IMR-90 (cell line): ENCODE measurements at regions not wholly inside any gene's neighbourhood (a gene's known extent, or its start where the extent isn't known, plus 50 kb on each side); places are given as distances from the start of the nearest gene placed in this dataset.

Source experiments
- ATAC-seq: fragments of 200-7000 bp; cut with Tn5 transposase; 2 replicates; pipeline ENCODE4 v1.9.1; 2020; ENCODE audit warnings: low read depth, mild to moderate bottlenecking, moderate library complexity
- BruUV-seq: library from RNA; stranded (reverse); fragments of 400-500 nt; replicated peaks from 2 replicates; lab custom pipeline; 2021; lab: Mats Ljungman, UMichigan
- CTCF ChIA-PET: fragments of 300-600 bp; formaldehyde crosslinking; extraction: SDS; loops from one replicate; lab custom pipeline; 2021; ENCODE audit warnings: antibody characterized with exemption; lab: Yijun Ruan, JAX
- POLR2A ChIA-PET: fragments of 300-600 bp; sonication (Branson Sonifier 250); formaldehyde crosslinking; loops from one replicate; lab custom pipeline; 2022; ENCODE audit warnings: antibody characterized with exemption; ENCODE audit not compliant: unreplicated experiment; lab: Charles Lee
- DNase-seq: peaks from one replicate; pipeline ENCODE4 v3.0.0; 2013
- H2AFZ ChIP-seq: replicated peaks from 2 replicates; pipeline ENCODE3; 2013; ENCODE audit warnings: low read length, mild to moderate bottlenecking; ENCODE audit not compliant: poor library complexity
- H2AK5ac ChIP-seq: 2 replicates; pipeline ENCODE4 v1.6.1; 2013; ENCODE audit warnings: low read depth, low read length, inconsistent platforms
- H2AK9ac ChIP-seq: replicated peaks from 2 replicates; pipeline ENCODE3; 2013; ENCODE audit warnings: mild to moderate bottlenecking, low read depth, low read length, moderate library complexity; ENCODE audit not compliant: poor library complexity
- H2BK120ac ChIP-seq: 2 replicates; pipeline ENCODE4 v1.6.1; 2013; ENCODE audit warnings: low read depth, low read length, inconsistent platforms
- H2BK15ac ChIP-seq: 3 replicates; pipeline ENCODE4 v1.6.1; 2013; ENCODE audit warnings: low read depth, low read length, inconsistent platforms
- H2BK20ac ChIP-seq: 2 replicates; pipeline ENCODE4 v1.6.1; 2013; ENCODE audit warnings: low read depth, mild to moderate bottlenecking, inconsistent platforms, low read length, moderate library complexity
- H2BK5ac ChIP-seq: 2 replicates; pipeline ENCODE4 v1.6.1; 2013; ENCODE audit warnings: mild to moderate bottlenecking, low read depth, low read length, inconsistent platforms; ENCODE audit not compliant: poor library complexity, severe bottlenecking
- H3K14ac ChIP-seq: replicated peaks from 2 replicates; pipeline ENCODE4 v1.6.1; 2013; ENCODE audit warnings: low read depth, low read length, inconsistent platforms
- H3K18ac ChIP-seq: 2 replicates; pipeline ENCODE4 v1.6.1; 2013; ENCODE audit warnings: low read depth, low read length, control low read depth
- H3K23ac ChIP-seq: 2 replicates; pipeline ENCODE4 v1.6.1; 2013; ENCODE audit warnings: low read depth, low read length, inconsistent platforms
- H3K27ac ChIP-seq: 2 replicates; pipeline ENCODE4 v1.5.1; 2013; ENCODE audit warnings: mild to moderate bottlenecking, control low read depth, low read length; ENCODE audit not compliant: insufficient read depth
- H3K27me3 ChIP-seq: 2 replicates; pipeline ENCODE4 v1.6.1; 2013; ENCODE audit warnings: low read length; ENCODE audit not compliant: control insufficient read depth, insufficient read depth
- H3K36me3 ChIP-seq: 2 replicates; pipeline ENCODE4 v1.6.1; 2013; ENCODE audit warnings: low read length, mixed read lengths; ENCODE audit not compliant: control insufficient read depth, insufficient read depth
- H3K4ac ChIP-seq: 2 replicates; pipeline ENCODE4 v1.6.1; 2013; ENCODE audit warnings: low read depth, low read length, inconsistent platforms
- H3K4me1 ChIP-seq: 2 replicates; pipeline ENCODE4 v1.6.1; 2013; ENCODE audit warnings: low read length, mixed read lengths; ENCODE audit not compliant: control insufficient read depth, insufficient read depth
- H3K4me2 ChIP-seq: 2 replicates; pipeline ENCODE4 v1.6.1; 2013; ENCODE audit warnings: low read depth, mild to moderate bottlenecking, control low read depth, low read length, moderate library complexity
- H3K4me3 ChIP-seq: 2 replicates; pipeline ENCODE4 v1.5.1; 2013; ENCODE audit warnings: low read depth, mild to moderate bottlenecking, control low read depth, low read length, moderate library complexity; ENCODE audit not compliant: insufficient read depth
- H3K56ac ChIP-seq: 2 replicates; pipeline ENCODE4 v1.6.1; 2013; ENCODE audit warnings: low read length, inconsistent platforms; ENCODE audit not compliant: insufficient read depth; ENCODE audit errors: extremely low read depth
- H3K79me1 ChIP-seq, 2 experiments: 2 replicates each; pipeline ENCODE4 v1.6.1; 2013; ENCODE audit warnings: low read length in 2 of 2, inconsistent platforms in 1 of 2, low read depth in 1 of 2
- H3K9ac ChIP-seq: 2 replicates; pipeline ENCODE4 v1.6.1; 2013; ENCODE audit warnings: low read depth, low read length, control low read depth
- H3K9me1 ChIP-seq: 2 replicates; pipeline ENCODE4 v1.6.1; 2013; ENCODE audit warnings: low read length, inconsistent platforms; ENCODE audit not compliant: insufficient read depth
- H3K9me3 ChIP-seq: 2 replicates; pipeline ENCODE4 v1.6.1; 2013; ENCODE audit warnings: low read length; ENCODE audit not compliant: control insufficient read depth, insufficient read depth
- H4K20me1 ChIP-seq: 2 replicates; pipeline ENCODE4 v1.6.1; 2013; ENCODE audit warnings: low read length, inconsistent platforms; ENCODE audit not compliant: insufficient read depth
- H4K5ac ChIP-seq: 2 replicates; pipeline ENCODE4 v1.6.1; 2013; ENCODE audit warnings: mild to moderate bottlenecking, low read depth, low read length, control low read depth
- H4K8ac ChIP-seq, 2 experiments: 2 replicates each; pipeline ENCODE4 v1.6.1; 2013; ENCODE audit warnings: low read depth in 2 of 2, low read length in 2 of 2, control low read depth in 1 of 2, inconsistent platforms in 1 of 2
- H4K91ac ChIP-seq: 2 replicates; pipeline ENCODE4 v1.6.1; 2013; ENCODE audit warnings: low read depth, low read length, inconsistent platforms; ENCODE audit not compliant: insufficient read depth
- BHLHE40 ChIP-seq: fragments of 150-350 bp; IDR thresholded peaks from 2 replicates; pipeline ENCODE4 v1.6.1; 2016; ENCODE audit warnings: mild to moderate bottlenecking, low read depth, low read length
- CEBPB ChIP-seq: IDR thresholded peaks from 2 replicates; pipeline ENCODE4 v1.6.1; 2012; ENCODE audit warnings: low read depth, low read length, improper control_type of control experiment
- CHD1 ChIP-seq: IDR thresholded peaks from 2 replicates; pipeline ENCODE4 v1.6.1; 2012; ENCODE audit warnings: low read depth, low read length, improper control_type of control experiment
- FOS ChIP-seq: fragments of 150-350 bp; IDR thresholded peaks from 2 replicates; pipeline ENCODE4 v1.6.1; 2016; ENCODE audit warnings: low read depth, low read length
- MXI1 ChIP-seq: IDR thresholded peaks from 2 replicates; pipeline ENCODE4 v1.6.1; 2012; ENCODE audit warnings: low read depth, mild to moderate bottlenecking, low read length, moderate library complexity, borderline replicate concordance
- NFE2L2 ChIP-seq: fragments of 150-350 bp; IDR thresholded peaks from 2 replicates; pipeline ENCODE4 v1.6.1; 2016; ENCODE audit warnings: low read depth, mild to moderate bottlenecking, low read length
- RAD21 ChIP-seq: IDR thresholded peaks from 2 replicates; pipeline ENCODE4 v1.6.1; 2012; ENCODE audit warnings: low read length, improper control_type of control experiment
- RFX5 ChIP-seq: IDR thresholded peaks from 2 replicates; pipeline ENCODE4 v1.8.0; 2012; ENCODE audit warnings: low read depth, mild to moderate bottlenecking, low read length, moderate library complexity
- SMC3 ChIP-seq: fragments of 150-350 bp; IDR thresholded peaks from 2 replicates; pipeline ENCODE4 v1.6.1; 2016; ENCODE audit warnings: low read depth, mild to moderate bottlenecking, antibody characterized with exemption, low read length, moderate library complexity
- dilution Hi-C: fragments of 300-500 bp; cut with HindIII; formaldehyde crosslinking; loops from one replicate; pipeline ENCODE4 v1.14.3; 2018; ENCODE audit warnings: low sequenced_read_pairs; ENCODE audit not compliant: unreplicated experiment
- in situ Hi-C: fragments of 300-500 bp; cut with MboI; formaldehyde crosslinking; loops from 3 replicates; pipeline ENCODE4 v1.14.3; 2019; ENCODE audit warnings: low sequenced_read_pairs, inconsistent platforms, mixed read lengths
- intact Hi-C: fragments of 100-400 bp; cut with micrococcal nuclease; formaldehyde crosslinking; loops from 2 replicates; pipeline ENCODE4 v1.10.0; 2022

DNA sequence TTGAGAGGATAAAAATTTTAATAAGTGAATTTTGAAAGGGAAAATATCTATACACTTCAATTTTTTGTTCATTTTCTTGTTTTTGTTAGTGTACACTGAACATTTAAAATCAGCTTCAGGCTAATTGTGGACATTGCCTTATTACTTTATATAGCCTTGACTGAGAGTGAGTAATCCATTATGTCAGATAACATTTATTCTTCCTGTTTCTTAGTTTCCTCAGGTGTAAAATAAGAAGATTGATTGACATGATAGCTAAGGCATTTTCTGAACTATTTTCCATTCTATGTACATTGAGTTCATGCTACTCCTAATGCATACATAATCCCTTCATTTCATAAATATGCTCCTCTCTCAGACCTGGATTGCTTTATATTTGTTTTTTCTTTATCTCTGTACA, 607.3 kb upstream of the AADAT start:
- Histone ChIP-seq H4K5ac (no peak overlapping the region), H3K36me3 (no peaks in the 10 kb centered on the region), H3K9ac (no peak overlapping the region), H2BK120ac (no peak overlapping the region), H4K8ac (no peak overlapping the region), H3K4me3 (no peak overlapping the region), H3K23ac (no peak overlapping the region), H4K20me1 (no peaks in the 10 kb centered on the region), H3K79me1 (no peaks in the 10 kb centered on the region), H2BK15ac (no peak overlapping the region), H3K4me1 (no peaks in the 10 kb centered on the region), H2AK5ac (no peak overlapping the region), H3K27ac (no peak overlapping the region), H2AK9ac (no peak overlapping the region), H3K14ac (no peak overlapping the region), H2BK20ac (no peak overlapping the region), H3K9me1 (no peaks in the 10 kb centered on the region), H3K18ac (no peak overlapping the region), H2BK5ac (no peak overlapping the region), H4K91ac (no peak overlapping the region), H3K9me3 (no peaks in the 10 kb centered on the region), H3K4ac (no peak overlapping the region), H3K56ac (no peak overlapping the region), H3K27me3 (no peaks in the 10 kb centered on the region), H2AFZ (no peak overlapping the region), H3K4me2 (no peak overlapping the region)
- no TSS peak for BruUV-seq
- POLR2A ChIA-PET: no interaction called here
- dilution Hi-C loops: no loop called here
- no peak for ATAC-seq
- no peak for DNase-seq
- in situ Hi-C loops: no loop called here
- intact Hi-C loops: no loop called here
- CTCF ChIA-PET: no interaction called here
- TF ChIP-seq NFE2L2: no peak
- no peak for TF ChIP-seq SMC3
- no peak for TF ChIP-seq RFX5
- no peak for TF ChIP-seq FOS
- TF ChIP-seq CHD1: no peak
- no peak for TF ChIP-seq RAD21
- no peak for TF ChIP-seq CEBPB
- no peak for TF ChIP-seq MXI1
- TF ChIP-seq BHLHE40: no peak
